ENCODE measurements at regions not wholly inside any gene's neighbourhood (a gene's known extent, or its start where the extent isn't known, plus 50 kb on each side); places are given as distances from the start of the nearest gene placed in this dataset.

GRCh38 chr18:30352551-30353168 lies 689.9 kb downstream of the DSC3 start:
- Histone ChIP-seq H2BK5ac (ENCODE audit: low read depth, low read length) (no peak overlapping the region), H3K79me1 (ENCODE audit: low read depth, low read length) (no peaks in the 10 kb centered on the region), H3K56ac (replicated peaks; ENCODE audit: insufficient read length, low read depth, low read length) (no peak overlapping the region), H3K79me2 (ENCODE audit: control insufficient read depth in 1 of 2, insufficient read depth in 2 of 2, low read length in 2 of 2) (no peaks in the 10 kb centered on the region), H3K4ac (replicated peaks; ENCODE audit: insufficient read length, low read depth, low read length) (no peak overlapping the region), H2BK120ac (replicated peaks; ENCODE audit: low read depth, low read length) (no peak overlapping the region), H3K18ac (ENCODE audit: extremely low read depth, low read length) (no peak overlapping the region), H3K27me3 (replicated peaks in 1 of 4; ENCODE audit: control insufficient read depth in 3 of 4, extremely low read depth in 1 of 4, insufficient read depth in 3 of 4, low read length in 3 of 4) (peaks cover 0 to 1% (median 0%) of the 10 kb centered on the region in 4 experiments; a peak in 1 of 7 replicates), H3K27ac (ENCODE audit: low read depth, low read length) (no peak overlapping the region), H2AFZ (ENCODE audit: low read length) (no peak overlapping the region), H2BK15ac (ENCODE audit: low read length) (no peak overlapping the region), H3K9me3 (ENCODE audit: insufficient read depth in 2 of 2, low read depth in 1 of 2, low read length in 1 of 2) (peaks cover 7 to 8% of the 10 kb centered on the region in 2 experiments; a peak in 2 of 4 replicates), H2BK12ac (ENCODE audit: low read depth, low read length) (no peak overlapping the region), H3K4me1 (replicated peaks in 1 of 4; ENCODE audit: control insufficient read depth in 3 of 4, insufficient read depth in 4 of 4, low read length in 3 of 4) (no peaks in the 10 kb centered on the region), H3K14ac (ENCODE audit: insufficient read length) (no peak overlapping the region), H3K23me2 (ENCODE audit: low read depth, low read length) (no peaks in the 10 kb centered on the region), H4K8ac (ENCODE audit: extremely low read depth, insufficient read depth, low read length) (peak overlapping the region; percentile 35; the same call in 1 of the 2 replicates), H3K23ac (ENCODE audit: insufficient read length) (no peak overlapping the region), H2BK20ac (ENCODE audit: low read length) (no peak overlapping the region), H3K4me3 (ENCODE audit: extremely low read depth in 1 of 4, insufficient read depth in 2 of 4, low read depth in 3 of 4, low read length in 4 of 4) (no peak overlapping the region), H3K4me2 (ENCODE audit: insufficient read depth in 1 of 2, low read depth in 2 of 2, low read length in 2 of 2) (no peak overlapping the region), H4K5ac (ENCODE audit: insufficient read length, low read depth, low read length) (no peak overlapping the region), H4K91ac (replicated peaks; ENCODE audit: insufficient read length, low read length) (no peak overlapping the region), H3K36me3 (ENCODE audit: control insufficient read depth in 2 of 4, insufficient read depth in 4 of 4, low read length in 3 of 4) (no peaks in the 10 kb centered on the region), H4K20me1 (replicated peaks in 1 of 2; ENCODE audit: control insufficient read depth in 1 of 2, insufficient read depth in 2 of 2, low read length in 2 of 2) (no peaks in the 10 kb centered on the region), H2AK5ac (ENCODE audit: low read depth, low read length) (no peak overlapping the region), H3K9ac (replicated peaks in 1 of 4; ENCODE audit: extremely low read depth in 1 of 4, low read depth in 3 of 4, low read length in 3 of 4) (no peak overlapping the region)
- DNase-seq (ENCODE audit: low read depth in 1 of 2, low spot score in 2 of 2) (no peak), FAIRE-seq (no peak)
- 96% methylated on average over 19 of the region's 20 CpGs; no CpG with 5 or more reads in 1 of the 2 experiments for WGBS, 2 experiments (ENCODE audit: extremely low coverage in 1 of 2, insufficient coverage in 1 of 2, insufficient read length in 1 of 2, insufficient replicate concordance in 2 of 2, low coverage in 1 of 2, low lambda C conversion rate in 2 of 2, missing lambda C conversion rate in 1 of 2)
- TF ChIP-seq NANOG (IDR thresholded peaks at IDR 0.05; ENCODE audit: insufficient read depth, low read depth, low read length, poor library complexity, severe bottlenecking) = no peak
- no peak for TF ChIP-seq RBBP5 (IDR thresholded peaks at IDR 0.05; ENCODE audit: borderline replicate concordance, low read depth, low read length)
- TF ChIP-seq ATF3 (IDR thresholded peaks at IDR 0.05; ENCODE audit: insufficient read depth, low read depth, low read length) = no peak
- no peak for TF ChIP-seq E2F6 (IDR thresholded peaks at IDR 0.05)
- no peak for TF ChIP-seq ASH2L (IDR thresholded peaks at IDR 0.05; ENCODE audit: low read length)
- TF ChIP-seq CTBP2 (IDR thresholded peaks at IDR 0.05; ENCODE audit: borderline replicate concordance, insufficient read depth, insufficient read length, low read length) = no peak
- TF ChIP-seq CBX5 (IDR thresholded peaks at IDR 0.05; ENCODE audit: low read depth, low read length) = no peak
- no peak for TF ChIP-seq HDAC2 (IDR thresholded peaks at IDR 0.05; ENCODE audit: borderline replicate concordance in 1 of 2, low read depth in 2 of 2, low read length in 2 of 2)
- TF ChIP-seq YY1 (IDR thresholded peaks at IDR 0.05; ENCODE audit: low read depth, low read length) = no peak
- ChIA-PET CTCF (ENCODE audit: partially characterized antibody) (interaction anchor here (1.1 to 1.4 kb wide), 2 partner anchors 10 to 478 kb away, joined by 3 read pairs; no protein-coding TSS in a partner anchor), POLR2A (ENCODE audit: partially characterized antibody) (no interaction called here)
